Adrenal gland (tissue), 9 donors: ENCODE measurements at regions not wholly inside any gene's neighbourhood (a gene's known extent, or its start where the extent isn't known, plus 50 kb on each side); places are given as distances from the start of the nearest gene placed in this dataset.
A peak's percentile ranks its signal among the peaks of the same experiment; 100 is the strongest.

Experiments used
- DNase-seq, 7 donors: peaks; one replicate each; pipeline ENCODE4 v3.0.0-alpha.2; 2019 to 2020
- H3K27ac ChIP-seq, 5 donors: fragments of 200-600 bp; sonication (generic) in 4 of 5; 1 replicate in 3 of 5; 2 replicates in 2 of 5; pipeline versions ENCODE4 v1.5.1 to v1.8.0; 2016 to 2020; ENCODE audit warnings: mild to moderate bottlenecking in 1 of 5
- H3K27me3 ChIP-seq: fragments of 200-600 bp; 2 replicates; pipeline ENCODE4 v1.8.0; 2021
- H3K36me3 ChIP-seq, 2 donors: fragments of 200-600 bp; replicated peaks in 1 of 2; 1 replicate in 1 of 2; 2 replicates in 1 of 2; pipeline versions ENCODE4 v1.5.1 to v1.8.0; 2018 to 2022
- H3K4me1 ChIP-seq, 2 donors: fragments of 200-600 bp; replicated peaks in 1 of 2; 1 replicate in 1 of 2; 2 replicates in 1 of 2; pipeline versions ENCODE4 v1.5.1 to v1.8.0; 2018 to 2021
- H3K4me3 ChIP-seq, 4 donors: fragments of 200-600 bp; sonication (generic) in 3 of 4; one replicate each; pipeline ENCODE4 v1.5.1; 2016 to 2018
- H3K9me3 ChIP-seq, 3 donors: fragments of 200-600 bp; sonication (generic) in 1 of 3; replicated peaks in 1 of 3; 1 replicate in 2 of 3; 2 replicates in 1 of 3; pipeline versions ENCODE4 v1.5.1 to v1.8.0; 2016 to 2021
- CTCF ChIP-seq, 6 experiments: fragments of 450-650 bp in 4 of 6; fragments of 200-600 bp in 2 of 6; sonication (generic) in 1 of 6; IDR thresholded peaks; 1 replicate in 5 of 6; 2 replicates in 1 of 6; pipeline versions ENCODE4 v1.5.1 to v1.8.0; 2016 to 2021; ENCODE audit warnings: antibody characterized with exemption in 6 of 6, mild to moderate bottlenecking in 2 of 6, moderate library complexity in 1 of 6
- POLR2A ChIP-seq, 2 donors: fragments of 450-650 bp; IDR thresholded peaks; one replicate each; pipeline ENCODE4 v1.6.1; 2017; ENCODE audit warnings: antibody characterized with exemption in 2 of 2, mild to moderate bottlenecking in 2 of 2, moderate library complexity in 1 of 2
- WGBS, 4 donors: extraction: QIAGEN DNeasy Blood & Tissue Kit in 2 of 4; methylation state at CpG; one replicate each; pipeline versions ENCODE4 v1.1.5 to v1.1.7; 2013 to 2017; 5-methylcytosine and 5-hydroxymethylcytosine counted together
- intact Hi-C, 2 donors: fragments of 100-400 bp; cut with DNase I; formaldehyde crosslinking; loops; one replicate each; pipeline versions ENCODE4 v1.14.1 to v1.15.0; 2022 to 2023
- donor health status: healthy with polysubstance abuse.
- donor health status: Bipolar disorder and iron deficiency.
- donor health status: DM: yes; HTN: yes; CAD: no.
- donor health status: DM: no; HTN: no; CAD: no.
- donor health status: DM: no; HTN: no; CAD: no.

- intact Hi-C loops: no loop called here
- DNase-seq: no peak
- no peaks in the 10 kb centered on the region for H3K36me3 ChIP-seq
- no peaks in the 10 kb centered on the region for H3K4me1 ChIP-seq
- H3K4me3 ChIP-seq: no peak overlapping the region
- H3K27ac ChIP-seq: no peak overlapping the region
- no peaks in the 10 kb centered on the region for H3K9me3 ChIP-seq
- no peaks in the 10 kb centered on the region for H3K27me3 ChIP-seq
- 78 to 84% (median 81%) methylated on average over 22 of the region's 22 CpGs for WGBS, 4 donors
- no peak for TF ChIP-seq CTCF (IDR thresholded peaks at IDR 0.05)
- TF ChIP-seq POLR2A (IDR thresholded peaks at IDR 0.05): no peak
These were observed 55.3 kb upstream of the CFAP46 start for GRCh38 chr10:132997517-132998265.

- Histone ChIP-seq H3K4me3 (no peak overlapping the region), H3K27ac (no peak overlapping the region), H3K36me3 (no peaks in the 10 kb centered on the region), H3K27me3 (no peaks in the 10 kb centered on the region), H3K9me3 (no peaks in the 10 kb centered on the region), H3K4me1 (no peaks in the 10 kb centered on the region)
- 67 to 79% (median 71%) methylated on average over 25 to 27 of the region's 27 CpGs for WGBS, 4 donors
- DNase-seq: peak in 1 of 7 donors; percentile 74
- intact Hi-C loops: no loop called here
- TF ChIP-seq CTCF (IDR thresholded peaks at IDR 0.05) (no peak), POLR2A (IDR thresholded peaks at IDR 0.05) (no peak)
These were observed 54.4 kb upstream of the CFAP46 start for GRCh38 chr10:132996603-132997343.

GRCh38 chr10:132995909-132996602 is 53.7 kb upstream of the CFAP46 start:
- no peaks in the 10 kb centered on the region for H3K36me3 ChIP-seq
- intact Hi-C loops: no loop called here
- no peak overlapping the region for H3K27ac ChIP-seq
- 73 to 81% (median 76%) methylated on average over 17 to 29 of the region's 29 CpGs for WGBS, 4 donors
- no peak for DNase-seq
- no peak overlapping the region for H3K4me3 ChIP-seq
- no peaks in the 10 kb centered on the region for H3K9me3 ChIP-seq
- H3K4me1 ChIP-seq: no peaks in the 10 kb centered on the region
- TF ChIP-seq CTCF (IDR thresholded peaks at IDR 0.05) (no peak), POLR2A (IDR thresholded peaks at IDR 0.05) (no peak)
- H3K27me3 ChIP-seq: no peaks in the 10 kb centered on the region

GRCh38 chr10:132994811-132995210 is 52.4 kb upstream of the CFAP46 start:
- H3K4me1 ChIP-seq: no peaks in the 10 kb centered on the region
- H3K27me3 ChIP-seq: no peaks in the 10 kb centered on the region
- H3K36me3 ChIP-seq: no peaks in the 10 kb centered on the region
- no peak for DNase-seq
- H3K27ac ChIP-seq: no peak overlapping the region
- WGBS, 4 donors: 77 to 86% (median 82%) methylated on average over 5 to 15 of the region's 15 CpGs
- intact Hi-C loops: no loop called here
- TF ChIP-seq CTCF (IDR thresholded peaks at IDR 0.05) (no peak), POLR2A (IDR thresholded peaks at IDR 0.05) (no peak)
- no peaks in the 10 kb centered on the region for H3K9me3 ChIP-seq
- H3K4me3 ChIP-seq: peak overlapping the region in 1 of 4 donors; percentile 29
